ENCODE measurements at regions not wholly inside any gene's neighbourhood (a gene's known extent, or its start where the extent isn't known, plus 50 kb on each side); places are given as distances from the start of the nearest gene placed in this dataset.

DNA sequence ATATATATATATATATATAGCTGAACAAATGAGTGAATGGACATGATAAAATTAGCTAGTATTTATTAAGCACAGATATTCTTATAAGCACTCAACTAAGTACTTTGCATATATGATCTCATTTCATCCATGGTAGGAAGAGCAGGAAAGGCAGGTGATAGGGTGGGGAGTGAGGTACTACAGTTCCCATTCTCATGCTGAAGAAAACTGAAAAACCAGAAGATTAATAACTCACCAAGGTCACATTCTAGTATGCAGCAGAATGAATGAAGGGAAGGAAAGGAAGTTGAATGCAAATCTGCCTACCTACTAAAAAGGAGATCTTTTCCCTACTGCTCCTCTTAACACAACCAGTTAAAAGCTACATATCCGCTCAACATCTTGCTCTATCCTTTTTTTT lies 298.1 kb upstream of the TMPO start:
- DNase-seq (ENCODE audit: low spot score), result no peak

DNA sequence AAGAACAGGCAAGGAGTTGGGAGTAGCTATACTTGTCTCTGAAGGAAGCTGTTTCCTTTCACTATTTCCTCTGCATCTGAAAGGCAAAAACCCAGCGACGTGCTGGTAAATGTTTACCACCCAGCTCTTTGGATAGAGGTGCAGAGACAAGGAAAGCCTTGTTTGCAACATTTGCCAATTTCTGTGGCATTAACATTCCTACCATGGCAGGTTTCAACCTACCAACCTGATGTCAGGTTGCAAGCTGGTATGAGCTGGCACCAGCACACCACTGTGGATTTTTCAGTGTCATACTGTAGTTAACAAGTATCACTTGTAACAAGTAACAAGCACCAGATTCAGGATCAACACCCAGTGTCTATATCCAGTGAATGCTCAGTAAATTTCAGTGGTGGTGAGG lies 294.8 kb upstream of the TMPO start:
- no peak for DNase-seq (ENCODE audit: low spot score)

DNA sequence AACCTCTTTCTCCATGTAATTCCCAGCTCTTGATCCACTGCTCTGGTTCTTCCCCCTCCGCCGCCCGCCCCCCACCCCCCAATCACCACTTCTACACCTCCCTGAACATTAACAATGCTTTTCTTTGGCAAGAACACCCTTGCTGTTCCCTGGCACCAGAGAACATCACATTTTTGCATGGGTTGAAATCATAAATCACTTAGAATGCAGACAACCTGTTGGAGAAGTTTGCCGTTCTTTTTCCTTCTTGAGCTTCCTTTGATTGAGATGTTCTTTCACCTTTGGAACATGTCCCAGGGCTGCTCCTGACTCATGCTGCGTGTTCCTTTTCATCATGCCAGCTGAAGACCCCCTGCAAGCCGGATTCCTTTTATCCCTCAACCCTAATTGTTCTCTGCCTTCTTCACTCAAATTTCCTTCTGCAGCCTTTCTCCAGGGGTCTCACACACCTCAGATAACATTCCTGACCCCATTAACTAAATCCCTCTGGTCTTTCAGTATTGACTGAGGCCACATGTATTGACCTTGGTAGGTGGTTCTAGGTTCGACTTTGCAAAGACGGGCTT lies 294.1 kb upstream of the TMPO start:
- DNase-seq (ENCODE audit: low spot score), result no peak

DNA sequence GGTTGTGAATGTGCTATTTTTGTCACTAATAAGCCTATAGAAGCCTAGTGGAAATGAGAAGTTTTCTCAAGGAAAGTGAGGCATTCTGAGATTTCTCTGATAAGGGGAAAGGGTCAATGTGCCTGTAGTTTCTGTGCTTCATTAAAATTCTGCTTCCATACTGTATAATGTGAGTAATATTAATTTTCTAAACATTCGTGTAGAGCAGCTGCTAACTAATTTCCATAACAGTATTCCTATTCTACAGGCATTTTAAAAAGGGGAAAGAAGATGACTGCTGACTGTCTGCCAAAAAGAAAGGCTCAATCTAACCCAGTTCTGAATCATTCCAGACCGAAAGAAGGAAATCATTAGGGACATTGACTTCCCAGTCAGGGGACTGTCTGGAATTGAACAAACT lies 293.3 kb upstream of the TMPO start:
- no peak for DNase-seq (ENCODE audit: low spot score)

DNA sequence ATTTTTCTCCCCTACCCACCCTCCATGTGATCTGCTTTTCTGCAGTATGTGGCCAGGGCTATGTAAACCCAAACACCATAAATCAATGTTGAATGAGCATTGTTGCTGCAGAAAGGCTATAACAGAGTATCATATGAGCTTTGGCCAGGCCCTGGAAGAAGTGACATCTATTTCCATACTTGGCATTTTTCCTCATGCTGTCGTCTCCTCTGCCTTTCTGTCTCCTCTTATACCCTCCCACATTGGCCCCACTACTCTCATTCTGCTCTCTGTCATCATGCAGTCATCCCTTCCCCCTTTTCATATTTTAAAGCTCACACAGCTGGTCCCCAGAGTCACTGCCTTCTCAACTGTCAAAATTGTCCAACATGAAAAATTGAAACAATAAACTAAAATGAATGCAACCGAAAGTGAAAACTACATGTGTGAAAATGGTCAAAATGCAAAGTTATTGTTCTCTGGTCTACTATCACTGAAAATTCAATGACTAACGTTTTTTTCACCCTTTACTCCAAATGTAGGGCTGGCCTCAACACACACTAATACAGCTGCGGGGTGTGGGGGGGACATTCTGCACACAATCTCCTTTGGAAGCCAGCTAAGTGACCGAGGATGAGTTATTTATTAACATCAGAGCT lies 290.7 kb upstream of the TMPO start:
- no peak for DNase-seq (ENCODE audit: low spot score)

DNA sequence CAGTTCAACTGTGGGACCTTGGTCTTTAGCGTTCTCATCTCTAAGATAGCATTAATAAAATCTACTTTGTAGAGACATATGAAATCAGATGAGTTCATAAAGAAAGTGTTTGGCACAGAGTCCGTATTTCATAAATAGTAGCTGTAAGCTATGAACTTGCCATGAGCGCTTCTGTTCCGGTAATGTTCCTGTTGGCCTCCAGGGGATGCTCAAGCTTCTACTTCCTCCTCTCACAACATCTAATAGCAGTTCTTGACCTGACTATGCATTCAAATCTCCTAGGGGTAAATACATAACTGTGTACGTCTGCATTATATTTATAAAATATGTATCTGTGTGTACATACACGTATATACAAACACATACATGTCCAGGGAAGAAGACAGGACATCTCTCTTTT lies 288.2 kb upstream of the TMPO start:
- DNase-seq (ENCODE audit: low spot score), result no peak

DNA sequence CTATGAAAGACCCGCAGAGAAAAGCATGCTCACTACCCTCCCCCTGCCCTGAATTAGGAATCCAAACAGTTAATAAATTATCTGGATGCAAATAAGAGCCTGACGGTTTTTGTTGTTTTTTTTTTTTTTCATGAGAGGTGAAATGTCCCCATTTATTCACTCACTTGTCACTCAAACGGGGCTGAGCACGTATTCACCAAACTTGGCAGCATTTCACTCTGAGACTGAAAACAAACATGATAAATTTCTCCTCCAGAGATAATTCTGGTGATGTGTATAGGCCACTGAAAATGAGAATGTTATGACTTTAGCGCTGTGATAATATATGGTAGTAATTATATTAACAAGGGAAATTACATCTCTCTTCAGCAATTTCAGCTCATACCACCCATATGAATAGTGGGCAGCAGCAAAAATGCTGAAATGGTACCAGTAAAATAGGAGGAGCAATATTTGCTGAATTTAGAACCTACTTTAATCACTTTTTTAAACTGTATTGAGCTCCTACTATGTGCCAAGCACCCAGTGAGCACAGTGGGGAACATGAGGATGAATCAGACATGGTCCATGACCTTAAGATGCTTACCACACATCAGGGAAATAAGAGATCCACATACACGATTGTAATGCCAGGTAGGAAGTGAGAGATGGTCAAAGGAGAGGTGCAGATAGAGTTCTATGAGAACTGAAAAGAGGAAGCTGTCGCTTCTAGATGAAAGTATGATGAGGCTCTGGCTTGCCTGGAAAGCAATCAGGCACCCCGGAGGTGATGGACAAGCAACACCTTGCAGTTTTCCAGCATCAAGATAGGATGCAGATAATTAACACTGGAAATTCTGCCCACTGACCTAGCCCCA lies 286.5 kb upstream of the TMPO start:
- no peak for DNase-seq (ENCODE audit: low spot score)

DNA sequence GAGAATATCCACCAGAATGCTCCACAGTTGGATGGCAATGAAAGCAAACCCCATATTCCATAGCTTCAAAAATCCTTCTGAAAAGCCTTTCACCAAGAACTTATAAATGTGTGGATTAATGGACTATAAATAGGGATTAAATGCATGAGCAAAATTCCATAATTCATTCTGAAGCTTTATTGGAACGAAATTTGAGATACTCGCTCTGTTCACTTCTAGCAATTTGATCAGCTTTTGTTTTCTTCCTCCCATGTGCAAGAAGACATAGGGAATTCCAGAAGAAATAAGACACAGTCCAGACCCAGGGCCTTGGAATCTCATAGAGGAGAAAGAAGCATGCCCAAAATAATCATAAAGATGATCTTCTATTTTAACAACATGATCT lies 285.9 kb upstream of the TMPO start:
- no peak for DNase-seq (ENCODE audit: low spot score)

DNA sequence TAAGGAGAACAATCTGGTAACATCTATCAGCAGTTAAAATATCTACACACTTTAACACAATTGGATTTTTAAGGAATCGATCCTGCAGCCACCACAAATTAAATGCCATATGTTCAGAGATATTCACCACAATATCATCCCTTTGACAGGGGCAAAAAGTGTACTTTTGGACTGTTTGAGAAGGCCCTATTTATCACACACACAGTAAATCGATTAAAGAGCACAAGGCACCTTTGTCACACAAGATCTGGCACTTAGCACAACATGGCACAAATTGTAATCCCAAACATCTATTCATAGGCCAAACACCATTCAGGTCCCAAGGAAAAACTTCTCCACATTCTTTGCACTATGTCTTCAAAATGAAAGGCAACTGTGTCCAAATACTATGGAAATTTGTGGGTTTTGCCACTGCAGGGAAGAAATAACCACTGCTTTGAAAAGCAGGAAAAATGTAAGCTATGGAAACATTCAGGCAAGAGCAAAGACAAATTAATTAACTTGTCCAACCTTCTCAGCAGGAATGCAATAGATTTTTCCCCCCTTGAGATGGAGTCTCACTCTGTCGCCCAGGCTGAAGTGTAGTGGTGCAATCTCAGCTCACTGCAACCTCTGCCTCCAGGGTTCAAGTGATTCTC lies 282.5 kb upstream of the TMPO start:
- DNase-seq (ENCODE audit: low spot score), result no peak

DNA sequence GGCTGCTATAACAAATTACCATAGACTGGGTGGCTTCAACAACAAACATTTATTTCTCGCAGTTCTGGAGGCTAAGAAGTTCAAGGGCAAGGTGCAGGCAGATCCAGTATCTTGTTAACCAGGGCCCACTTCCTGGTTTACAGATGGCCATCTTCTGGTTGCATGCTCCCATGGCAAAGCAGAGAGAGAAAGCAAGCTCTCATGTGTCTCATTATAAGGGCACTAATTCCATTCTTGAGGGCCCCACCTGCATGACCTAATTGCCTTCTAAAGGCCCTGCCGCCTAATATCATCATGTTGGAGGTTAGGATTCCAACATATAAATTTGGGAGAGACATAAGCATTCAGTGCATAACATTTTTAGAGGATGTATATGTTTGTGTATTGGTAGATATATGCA lies 280.1 kb upstream of the TMPO start:
- DNase-seq (ENCODE audit: low spot score), result no peak

DNA sequence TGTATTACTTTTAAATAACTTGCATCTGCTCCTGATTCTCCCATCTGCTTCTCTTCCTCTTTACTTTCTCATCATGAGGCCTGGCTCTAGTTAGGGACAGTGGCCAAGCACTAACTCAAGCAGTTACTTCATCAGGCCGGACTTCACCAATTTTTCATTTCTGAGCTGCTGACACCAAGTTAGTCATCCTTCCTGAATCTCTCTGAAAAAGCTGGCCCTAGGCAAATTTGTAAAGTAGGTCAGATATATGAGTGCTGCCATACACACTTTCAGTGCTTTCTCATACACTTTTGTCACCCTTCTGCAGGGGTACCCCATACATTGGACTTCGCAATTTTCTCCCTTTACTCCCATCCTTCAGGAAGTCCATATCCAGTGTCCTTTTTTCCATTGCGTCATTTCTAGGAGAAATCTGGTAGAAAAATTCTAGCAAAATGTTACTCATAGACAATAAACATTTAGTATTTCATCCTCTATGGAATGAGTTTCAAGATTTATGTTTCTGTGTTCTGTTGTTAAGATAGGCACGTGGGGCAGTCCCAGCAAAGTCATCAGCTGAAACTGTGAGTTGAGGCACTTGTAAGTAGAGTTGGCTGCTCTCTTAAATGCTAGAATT lies 276.8 kb upstream of the TMPO start:
- peak; percentile 52 for DNase-seq (ENCODE audit: low spot score)

DNA sequence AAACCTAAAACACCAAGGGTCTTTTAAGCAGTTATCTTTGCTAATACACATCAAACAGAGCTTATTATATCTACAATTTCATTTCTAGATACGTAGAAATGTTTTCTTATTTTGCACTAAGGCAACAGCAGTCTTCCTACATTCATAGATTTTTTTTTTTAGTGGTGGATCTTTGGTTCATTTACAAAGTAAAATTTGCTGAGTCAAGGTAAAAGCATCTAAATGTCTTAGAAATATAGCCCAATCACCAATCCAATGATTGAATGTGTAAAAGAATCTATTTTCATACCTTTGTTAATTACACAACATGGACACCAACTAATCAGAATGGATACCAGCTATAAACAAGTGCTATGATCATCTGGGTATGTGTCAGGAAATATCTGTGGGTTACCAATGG lies 272.2 kb upstream of the TMPO start:
- no peak for DNase-seq (ENCODE audit: low spot score)

DNA sequence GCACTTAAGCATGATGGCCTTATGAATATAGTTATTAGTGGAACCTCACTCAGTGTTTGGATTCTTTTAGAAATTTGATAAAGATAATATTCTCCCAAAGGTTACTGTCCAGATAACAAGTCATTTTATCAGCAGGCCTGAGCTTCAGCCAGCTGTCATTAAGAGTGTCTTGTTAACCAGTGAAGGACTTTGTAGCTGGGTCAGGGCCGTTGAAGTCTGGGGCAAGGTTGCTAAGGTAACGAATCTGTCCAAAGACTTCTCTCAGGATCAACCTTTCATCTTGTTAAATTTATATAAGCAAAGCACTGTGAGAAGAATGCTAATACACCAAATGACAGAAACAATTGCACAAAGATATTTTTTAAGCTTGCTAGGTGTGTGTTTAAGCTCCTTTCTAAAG lies 271.3 kb upstream of the TMPO start:
- no peak for DNase-seq (ENCODE audit: low spot score)

DNA sequence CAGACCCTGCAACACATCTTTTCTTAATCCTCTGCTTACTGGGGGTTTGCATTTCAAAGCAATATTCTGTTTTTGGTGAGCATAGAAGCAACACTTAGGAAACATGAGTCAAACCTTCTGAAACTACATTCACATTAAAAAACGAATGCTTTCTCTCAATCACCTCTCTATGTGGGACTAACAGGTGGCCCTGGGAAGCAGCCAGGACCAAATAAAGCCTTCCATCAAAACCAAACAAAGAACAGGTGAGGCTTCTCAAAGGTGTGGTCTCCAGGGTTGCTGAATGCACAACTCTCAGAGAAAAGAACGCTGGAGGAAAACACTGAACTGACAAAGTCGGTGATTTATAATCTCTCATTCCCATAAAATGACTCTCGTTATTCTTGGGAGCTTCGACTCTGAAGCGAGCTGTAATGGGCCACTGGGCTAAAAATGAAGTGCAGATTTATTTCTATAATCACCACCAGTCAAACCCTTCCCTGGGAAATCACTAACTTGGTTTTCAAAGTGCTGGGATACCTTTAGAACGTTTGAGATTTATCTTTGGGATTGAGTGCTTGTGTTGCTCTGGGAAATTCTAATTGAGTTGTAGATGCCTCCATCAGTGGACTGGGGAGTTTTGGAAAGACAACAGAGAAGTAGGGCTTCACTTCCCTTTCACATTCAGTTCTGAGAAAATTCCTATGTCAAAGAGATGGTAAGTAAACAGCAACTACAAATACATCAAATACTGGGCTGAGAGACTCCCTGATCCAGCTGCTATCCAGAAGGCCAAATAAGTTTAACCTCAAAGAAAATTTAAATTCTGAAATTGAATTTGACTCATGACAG lies 262.0 kb upstream of the TMPO start:
- DNase-seq (ENCODE audit: low spot score), result no peak

DNA sequence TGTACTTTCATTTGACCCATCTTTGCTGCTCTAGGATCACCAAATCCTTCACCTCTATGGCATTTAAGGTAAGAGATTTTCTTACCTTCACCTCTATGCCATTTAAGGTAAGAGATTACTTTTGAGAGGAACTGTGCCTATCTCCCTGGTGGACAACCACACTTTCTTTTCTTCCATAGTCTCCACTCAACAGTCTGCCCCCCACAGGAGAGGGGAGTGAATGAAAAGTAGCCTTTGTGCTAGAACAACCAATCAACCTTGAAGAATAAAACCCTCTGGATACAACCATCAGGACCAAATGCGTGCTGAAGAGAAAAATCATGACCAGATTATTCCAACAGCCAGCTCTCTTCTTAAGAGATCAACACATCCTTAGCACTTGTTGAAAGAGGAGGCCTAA lies 258.6 kb upstream of the TMPO start:
- DNase-seq (ENCODE audit: low spot score), result no peak

DNA sequence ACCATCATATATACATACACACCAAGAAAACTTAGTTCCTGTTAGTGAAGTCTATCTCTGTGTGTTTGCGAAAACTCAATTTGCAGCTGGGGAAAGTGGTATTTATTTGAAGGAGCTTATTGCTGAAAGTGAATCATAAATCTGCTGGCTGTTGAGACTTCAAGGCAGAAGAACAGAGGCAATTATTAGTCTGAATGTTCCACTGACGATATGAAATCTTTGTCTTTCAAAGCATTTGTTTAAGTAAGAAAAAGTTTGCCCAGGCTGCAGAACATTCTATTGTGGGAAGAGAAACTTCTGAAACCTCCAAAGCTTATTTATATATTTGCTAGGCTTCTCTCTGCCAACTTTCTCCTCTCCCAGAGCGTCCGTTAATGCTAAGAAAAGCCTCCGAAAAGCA lies 255.7 kb upstream of the TMPO start:
- DNase-seq (ENCODE audit: low spot score), result no peak

DNA sequence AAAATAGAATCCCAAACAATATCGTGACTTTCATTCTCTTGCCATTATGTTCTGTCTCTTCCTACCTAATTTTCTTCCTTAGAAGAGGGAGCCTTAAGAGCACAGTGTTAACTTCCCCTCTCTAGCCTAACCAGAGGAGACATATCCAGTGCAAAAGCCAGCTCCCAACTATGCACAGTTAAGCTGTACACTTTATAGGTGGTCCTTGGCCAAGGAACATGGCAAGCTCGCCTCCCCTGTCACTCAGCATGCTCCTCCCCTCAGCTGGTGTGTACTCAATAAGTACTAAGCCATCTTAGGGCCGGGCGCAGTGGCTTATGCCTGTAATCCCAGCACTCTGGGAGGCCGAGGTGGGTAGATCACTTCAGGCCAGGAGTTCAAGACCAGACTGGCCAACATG lies 255.1 kb upstream of the TMPO start:
- no peak for DNase-seq (ENCODE audit: low spot score)

DNA sequence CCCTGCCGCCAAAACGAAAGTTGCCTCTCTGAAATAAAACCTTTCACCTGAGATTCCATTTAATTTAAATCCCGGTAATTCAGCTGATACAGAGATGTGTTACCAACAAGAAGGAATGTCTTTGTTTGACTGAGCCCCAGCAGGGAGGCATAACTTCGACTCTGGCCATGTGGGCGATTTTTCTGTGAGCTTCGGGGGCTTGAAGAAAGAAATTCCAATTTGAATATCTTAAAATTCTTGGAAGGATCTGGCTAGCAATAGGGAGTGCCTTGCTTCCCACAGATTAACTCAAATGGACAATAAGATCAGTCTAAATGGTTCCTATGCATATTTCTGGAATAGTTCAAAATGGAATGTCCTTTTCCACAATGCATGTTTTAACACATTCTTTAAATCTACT lies 252.5 kb upstream of the TMPO start:
- DNase-seq (ENCODE audit: low spot score), result no peak

DNA sequence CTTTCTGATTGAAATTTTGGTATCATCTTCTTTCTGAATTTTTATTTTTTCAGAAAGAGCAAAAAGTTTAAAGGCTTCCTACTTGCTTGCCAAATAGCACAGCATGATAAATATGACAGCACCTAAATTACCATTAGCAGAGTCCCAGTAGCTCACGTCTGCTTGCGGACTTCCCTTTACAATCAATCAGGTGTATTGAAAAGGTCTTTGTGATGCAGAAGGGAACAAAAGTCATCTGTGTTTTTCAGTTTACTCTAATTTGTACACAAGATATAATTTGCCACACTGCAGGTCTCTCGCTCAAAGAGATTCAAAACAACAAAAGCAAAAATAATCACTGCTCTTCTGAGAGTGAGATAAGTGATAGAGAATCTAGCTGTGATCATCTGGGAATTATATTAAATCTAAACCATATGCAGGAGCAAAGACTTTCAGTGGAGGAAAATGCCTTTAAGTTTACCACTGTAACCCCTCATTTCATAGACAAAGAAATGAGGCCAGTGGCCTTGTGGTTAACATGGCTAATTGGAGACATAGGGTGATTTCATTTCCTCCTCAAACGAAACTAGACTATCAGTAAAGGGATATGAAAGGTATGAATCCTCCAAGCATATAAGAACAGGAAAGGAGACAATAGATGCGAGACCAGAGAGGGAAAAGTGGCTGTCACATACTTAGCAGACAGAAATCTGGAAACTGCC lies 240.8 kb upstream of the TMPO start:
- no peak for DNase-seq (ENCODE audit: low spot score)

DNA sequence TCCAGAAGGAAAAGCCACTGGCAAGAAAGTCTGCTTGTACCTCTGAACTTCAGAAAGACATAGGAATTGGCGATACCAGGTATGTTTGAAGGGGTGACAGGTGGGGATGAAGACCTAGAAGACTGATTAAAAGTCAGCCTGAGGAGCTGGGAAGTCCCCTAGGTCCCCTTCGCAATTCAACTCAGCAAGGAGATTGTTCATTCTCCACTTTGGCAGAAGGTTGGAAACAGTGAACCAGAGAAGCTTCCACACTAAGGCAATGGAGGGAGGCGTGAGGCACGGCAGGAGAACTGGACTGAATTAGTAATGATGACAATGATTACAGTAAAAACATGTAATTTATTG lies 240.3 kb upstream of the TMPO start:
- no peak for DNase-seq (ENCODE audit: low spot score)

DNA sequence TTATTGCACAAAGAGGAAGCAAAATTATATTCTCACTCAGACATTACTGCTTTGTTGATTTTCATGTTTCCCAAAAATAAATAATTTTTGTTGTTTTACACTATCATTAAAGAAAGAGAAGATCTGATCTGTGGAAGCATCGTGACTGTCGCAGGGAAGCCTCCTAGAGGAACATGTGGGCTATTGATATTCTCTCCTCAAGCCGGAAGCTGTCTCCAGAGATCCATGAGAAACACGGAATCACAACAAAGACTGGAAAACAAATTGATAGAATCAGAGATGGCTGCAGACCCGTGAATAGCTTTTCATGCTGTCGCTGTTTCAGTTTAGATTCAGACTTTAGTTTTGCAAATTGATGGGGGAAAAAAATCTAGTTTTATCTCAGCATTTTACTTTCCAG lies 235.2 kb upstream of the TMPO start:
- DNase-seq (ENCODE audit: low spot score), result no peak

All from GM03348 (cell line).